ENCODE measurements at regions not wholly inside any gene's neighbourhood (a gene's known extent, or its start where the extent isn't known, plus 50 kb on each side); places are given as distances from the start of the nearest gene placed in this dataset.
A peak's percentile ranks its signal among the peaks of the same experiment; 100 is the strongest.
"Not testable (repeated sequence)": the region's sequence is repeated elsewhere in the genome, so short reads cannot be mapped to it uniquely, and the experiment has no call there.

GRCh38 chr5:67864335-67864734 lies 351.2 kb upstream of the PIK3R1 start:
- DNase-seq, result not testable (repeated sequence)

GRCh38 chr5:67858471-67859031 lies 357.0 kb upstream of the PIK3R1 start:
- DNase-seq, result no peak

GRCh38 chr5:67857502-67857901 lies 358.1 kb upstream of the PIK3R1 start:
- DNase-seq, result no peak

DNA sequence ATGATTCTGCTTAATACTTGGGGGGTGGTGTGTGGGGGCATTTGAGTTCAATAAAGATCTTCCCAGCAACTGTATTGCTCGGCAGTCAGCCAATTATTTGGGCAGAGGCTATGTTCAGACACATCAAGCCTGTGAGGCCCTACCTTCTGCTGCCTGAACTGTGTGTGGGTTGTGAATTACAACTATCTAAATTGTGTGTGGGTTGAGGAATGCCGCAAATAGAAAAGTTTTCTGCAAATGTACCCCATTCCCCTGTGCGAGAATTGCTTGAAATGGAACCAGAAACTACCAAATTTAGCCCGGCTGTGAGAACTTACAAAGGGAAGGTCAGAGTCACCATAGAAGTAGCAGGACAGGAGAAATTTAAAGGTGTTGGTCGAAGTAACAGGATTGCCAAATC lies 360.0 kb upstream of the PIK3R1 start:
- DNase-seq, result no peak

- DNase-seq, result not testable (repeated sequence)
Observed at GRCh38 chr5:67850906-67851305, 364.6 kb upstream of the PIK3R1 start.

- DNase-seq, result no peak
Observed at GRCh38 chr5:67844924-67845323, 370.6 kb upstream of the PIK3R1 start.

DNA sequence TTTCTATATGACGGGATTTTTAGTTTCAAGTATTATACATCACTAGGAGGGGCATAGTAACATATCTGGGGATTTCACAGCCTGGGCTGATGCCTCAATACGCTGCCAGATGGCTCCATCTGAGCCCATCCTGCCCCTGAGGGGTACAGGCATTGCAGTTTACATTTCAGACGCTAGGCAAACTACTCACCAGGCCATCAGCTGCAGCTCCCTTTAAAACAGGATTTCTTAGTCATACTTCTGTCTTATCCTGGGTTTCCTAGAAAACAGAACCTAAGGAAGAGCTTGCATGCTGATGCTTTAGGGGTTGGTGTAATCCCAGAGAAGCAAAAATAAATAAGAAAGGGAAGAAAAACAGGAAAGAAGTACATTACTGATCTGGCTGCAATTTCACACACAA lies 372.8 kb upstream of the PIK3R1 start:
- DNase-seq, result no peak

- DNase-seq, result not testable (repeated sequence)
Observed at GRCh38 chr5:67837225-67837624, 378.3 kb upstream of the PIK3R1 start.

DNA sequence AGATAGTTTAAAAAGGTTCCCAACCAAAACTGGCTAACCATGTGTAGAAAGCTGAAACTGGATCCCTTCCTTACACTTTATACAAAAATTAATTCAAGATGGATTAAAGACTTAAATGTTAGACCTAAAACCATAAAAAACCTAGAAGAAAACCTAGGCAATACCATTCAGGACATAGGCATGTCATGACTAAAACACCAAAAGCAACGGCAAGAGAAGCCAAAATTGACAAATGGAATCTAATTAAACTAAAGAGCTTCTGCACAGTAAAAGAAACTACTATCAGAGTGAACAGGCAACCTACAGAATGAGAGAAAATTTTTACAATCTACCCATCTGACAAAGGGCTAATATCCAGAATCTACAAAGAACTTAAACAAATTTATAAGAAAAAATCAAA lies 379.1 kb upstream of the PIK3R1 start:
- not testable (repeated sequence) for DNase-seq

DNA sequence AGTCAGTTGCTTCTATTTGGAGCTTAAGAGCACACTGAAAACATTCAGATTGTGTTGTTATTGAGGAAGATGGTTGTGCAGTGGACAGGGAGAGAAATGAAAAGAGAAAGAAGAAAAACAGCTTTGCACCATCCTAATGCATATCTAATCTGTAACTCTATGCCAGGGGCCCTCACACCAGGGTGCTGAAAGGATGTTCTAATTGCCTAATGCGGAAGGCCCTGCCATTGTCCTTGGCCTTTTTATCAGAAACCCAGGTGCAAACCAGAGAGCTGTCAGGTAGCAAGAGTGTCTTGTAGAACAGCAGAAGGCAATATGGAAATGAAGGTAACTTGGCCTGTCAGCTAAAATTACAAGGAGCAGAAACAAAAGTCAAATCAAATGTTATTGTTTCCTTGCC lies 384.5 kb upstream of the PIK3R1 start:
- DNase-seq, result no peak

DNA sequence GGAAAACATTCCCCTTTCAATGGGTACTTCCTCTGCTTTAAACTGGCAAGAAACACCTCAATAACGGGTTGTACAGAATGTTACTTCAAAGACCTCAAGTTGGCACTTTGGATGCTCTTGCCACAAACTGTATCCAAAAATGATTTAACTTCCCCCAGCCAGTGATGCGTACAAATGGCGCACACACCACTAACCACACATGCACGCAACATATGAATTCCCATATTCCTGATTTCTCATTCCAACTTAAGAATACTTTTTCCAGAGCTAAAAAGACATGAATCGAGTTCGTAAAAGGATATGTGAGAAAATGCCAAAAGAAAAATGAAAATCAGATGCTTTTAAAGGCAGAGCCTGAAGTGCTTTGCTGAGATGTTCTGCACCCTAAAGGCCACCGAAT lies 388.0 kb upstream of the PIK3R1 start:
- peak; percentile 38 for DNase-seq

- DNase-seq, result no peak
Observed at GRCh38 chr5:67824852-67825251, 390.7 kb upstream of the PIK3R1 start.

DNA sequence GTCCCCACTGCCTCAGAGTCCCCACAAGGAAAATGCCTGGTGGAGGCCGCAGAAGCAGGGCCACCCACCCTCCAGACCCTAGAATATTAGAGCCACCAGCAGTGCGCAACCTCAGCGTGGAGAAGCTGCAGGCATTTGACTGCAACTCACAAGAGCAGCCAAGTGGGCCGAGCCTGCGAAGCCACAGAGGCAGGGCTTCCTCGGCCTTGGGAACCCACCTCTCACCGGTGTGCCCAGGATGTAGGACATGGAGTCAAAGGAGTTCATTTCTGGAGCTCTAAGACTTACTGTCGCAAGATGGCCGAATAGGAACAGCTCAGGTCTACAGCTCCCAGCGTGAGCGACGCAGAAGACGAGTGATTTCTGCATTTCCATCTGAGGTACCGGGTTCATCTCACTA lies 397.9 kb upstream of the PIK3R1 start:
- no peak for DNase-seq

DNA sequence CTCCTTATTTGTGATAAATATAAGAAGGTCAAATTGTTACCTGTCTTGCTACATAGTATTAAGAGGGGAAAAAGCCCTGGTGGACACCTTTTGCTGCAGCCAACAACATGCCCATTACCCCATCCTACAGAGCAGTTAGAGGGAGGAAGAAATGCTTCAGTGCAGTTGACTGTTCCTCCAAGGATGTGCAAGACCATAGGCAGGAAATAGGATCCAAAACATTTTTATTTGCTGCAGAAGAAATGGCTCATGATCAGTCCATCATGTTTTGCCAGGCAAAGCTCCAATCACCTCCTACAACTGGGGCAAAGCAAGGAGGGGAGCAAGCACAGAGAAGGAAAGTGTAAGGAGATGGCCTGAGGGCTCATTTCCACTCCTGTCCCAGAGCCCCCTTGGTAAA lies 399.1 kb upstream of the PIK3R1 start:
- DNase-seq, result no peak

DNA sequence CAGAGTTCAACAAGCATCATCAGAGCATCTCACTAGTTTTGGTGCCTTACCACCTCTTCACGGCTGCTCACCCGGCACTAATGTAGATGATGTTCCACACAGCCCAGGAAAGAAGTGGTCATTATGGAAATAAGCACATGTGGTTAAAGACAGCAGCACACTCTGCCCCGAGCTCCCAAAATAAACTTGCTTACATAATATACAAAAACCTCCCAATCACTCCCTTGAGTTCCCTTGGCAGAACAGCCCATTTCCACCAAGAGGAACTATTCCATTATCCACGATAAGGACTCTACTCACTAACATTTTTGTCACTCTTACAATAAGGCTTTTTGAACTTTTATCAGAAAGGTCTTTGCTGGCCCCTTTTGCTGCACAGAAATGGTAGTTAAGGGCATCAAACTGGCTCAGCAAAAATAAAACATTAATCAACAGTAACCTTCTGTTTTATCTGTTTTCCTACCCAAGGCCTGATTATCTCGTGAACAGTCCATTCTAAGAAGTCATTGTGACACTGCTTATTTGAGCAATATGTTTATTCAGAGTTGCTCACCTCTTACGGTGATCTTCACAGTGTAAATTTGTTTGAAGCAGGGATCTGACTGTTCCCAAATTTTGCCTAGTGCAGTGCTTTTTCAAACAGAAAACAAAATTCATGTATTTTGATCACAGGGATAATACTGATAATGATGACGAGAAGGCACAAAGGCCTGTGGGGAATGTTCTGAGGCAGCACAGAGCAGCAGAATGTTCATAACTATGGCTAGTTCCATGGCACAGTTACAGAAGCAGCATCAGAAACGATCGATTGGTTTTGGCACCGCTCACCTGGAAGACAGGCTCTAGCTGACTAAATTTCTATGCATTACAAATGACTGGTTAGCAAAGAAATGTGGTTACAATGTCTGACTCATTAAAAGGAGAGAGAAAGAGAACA lies 399.8 kb upstream of the PIK3R1 start:
- DNase-seq, result peak; percentile 25

GRCh38 chr5:67814569-67815311 lies 400.8 kb upstream of the PIK3R1 start:
- no peak for DNase-seq

DNA sequence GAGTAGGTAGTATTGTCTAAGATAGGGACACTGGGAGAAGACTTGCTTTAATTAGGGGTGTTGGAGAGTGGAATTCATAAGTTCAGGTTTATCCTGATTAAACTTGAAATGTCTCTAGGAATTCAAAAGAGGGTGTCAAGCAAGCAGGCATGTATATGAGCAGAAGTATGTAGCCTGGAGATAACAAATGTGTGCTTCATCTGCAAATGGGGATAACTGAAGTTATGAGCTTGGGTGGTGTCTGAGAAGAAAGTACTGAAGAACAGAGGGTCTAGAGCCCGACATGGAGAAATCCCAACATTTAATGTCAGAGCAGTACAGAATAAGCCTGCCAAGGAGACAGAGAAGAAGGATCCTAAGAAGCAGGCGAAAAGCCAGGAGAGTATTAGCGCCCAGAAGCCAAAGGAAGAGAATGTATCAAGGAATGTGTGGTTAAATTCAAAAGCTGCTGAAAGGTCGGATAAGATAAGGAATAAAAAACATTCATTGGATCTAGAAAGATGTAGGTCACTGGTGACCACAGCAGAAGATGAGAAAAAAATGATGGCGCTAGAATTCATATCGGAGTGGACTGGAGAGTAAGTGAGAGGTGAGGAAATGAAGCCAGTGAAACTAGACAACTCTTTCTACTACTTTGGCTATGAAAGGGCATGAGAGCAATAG lies 401.5 kb upstream of the PIK3R1 start:
- DNase-seq, result no peak

- peak; percentile 32 for DNase-seq
Observed at GRCh38 chr5:67809589-67809988, 406.0 kb upstream of the PIK3R1 start.

- no peak for DNase-seq
Observed at GRCh38 chr5:67808340-67808739, 407.2 kb upstream of the PIK3R1 start.

- DNase-seq, result no peak
Observed at GRCh38 chr5:67807439-67807888, 408.1 kb upstream of the PIK3R1 start.

GRCh38 chr5:67806654-67807438 lies 408.7 kb upstream of the PIK3R1 start:
- DNase-seq, result no peak

- no peak for DNase-seq
Observed at GRCh38 chr5:67805666-67806348, 409.7 kb upstream of the PIK3R1 start.

Measured in femur (tissue), 1 donor.